ENCODE measurements at regions not wholly inside any gene's neighbourhood (a gene's known extent, or its start where the extent isn't known, plus 50 kb on each side); places are given as distances from the start of the nearest gene placed in this dataset.

DNA sequence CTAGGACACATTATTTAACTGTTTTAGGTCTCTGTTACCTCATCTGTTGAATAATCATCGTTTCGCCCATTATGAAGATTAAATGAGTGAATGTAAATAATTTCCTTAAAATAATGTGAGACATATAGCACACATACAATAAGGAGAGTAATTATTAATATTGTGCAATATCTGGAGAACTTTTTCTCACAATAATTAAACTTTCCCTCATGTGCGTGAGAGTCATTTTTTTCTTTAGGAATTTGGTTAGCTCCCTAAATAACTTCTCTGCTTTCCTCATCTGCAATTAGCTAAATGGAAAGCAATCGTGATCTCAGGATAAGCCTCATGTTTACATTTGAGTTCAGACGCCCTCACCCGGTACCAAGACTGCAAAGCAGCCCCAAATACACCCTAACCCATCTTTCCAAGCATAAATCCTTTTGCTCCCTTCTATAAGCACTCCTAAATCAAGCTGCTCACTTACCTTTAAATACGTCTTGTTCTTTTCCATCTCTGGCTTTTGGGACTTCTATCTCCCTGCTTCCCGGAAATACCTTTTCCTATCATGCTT lies 78.8 kb downstream of the MZT1 start:
- H3K9ac ChIP-seq (ENCODE audit: control insufficient read depth, insufficient read depth, low read length) = no peak overlapping the region
- intact Hi-C loops (cut with micrococcal nuclease; ENCODE audit: unreplicated experiment) = no loop called here
- no peaks in the 10 kb centered on the region for H3K27me3 ChIP-seq (replicated peaks in 1 of 2; ENCODE audit: control insufficient read depth in 2 of 2, insufficient read depth in 2 of 2, low read length in 1 of 2)
- H4K20me1 ChIP-seq (ENCODE audit: control insufficient read depth, insufficient read depth) = no peaks in the 10 kb centered on the region
- BruUV-seq (replicated peaks) = no TSS peak
- no peaks in the 10 kb centered on the region for H3K79me2 ChIP-seq (ENCODE audit: control insufficient read depth, insufficient read depth, low read length)
- ChIA-PET CTCF (interaction anchor here (1.0 kb wide), 1 partner anchor 11 kb away, joined by 3 read pairs; no protein-coding TSS in a partner anchor), SMC1A (ENCODE audit: uncharacterized antibody, unreplicated experiment) (no interaction called here), POLR2A (no interaction called here), RAD21 (ENCODE audit: unreplicated experiment) (no interaction called here)
- no peak overlapping the region for H3K27ac ChIP-seq (ENCODE audit: control insufficient read depth, insufficient read depth)
- no peak for TF ChIP-seq NFYA (IDR thresholded peaks at IDR 0.05; ENCODE audit: borderline replicate concordance, low read depth, low read length)
- TF ChIP-seq, protein P1, sequence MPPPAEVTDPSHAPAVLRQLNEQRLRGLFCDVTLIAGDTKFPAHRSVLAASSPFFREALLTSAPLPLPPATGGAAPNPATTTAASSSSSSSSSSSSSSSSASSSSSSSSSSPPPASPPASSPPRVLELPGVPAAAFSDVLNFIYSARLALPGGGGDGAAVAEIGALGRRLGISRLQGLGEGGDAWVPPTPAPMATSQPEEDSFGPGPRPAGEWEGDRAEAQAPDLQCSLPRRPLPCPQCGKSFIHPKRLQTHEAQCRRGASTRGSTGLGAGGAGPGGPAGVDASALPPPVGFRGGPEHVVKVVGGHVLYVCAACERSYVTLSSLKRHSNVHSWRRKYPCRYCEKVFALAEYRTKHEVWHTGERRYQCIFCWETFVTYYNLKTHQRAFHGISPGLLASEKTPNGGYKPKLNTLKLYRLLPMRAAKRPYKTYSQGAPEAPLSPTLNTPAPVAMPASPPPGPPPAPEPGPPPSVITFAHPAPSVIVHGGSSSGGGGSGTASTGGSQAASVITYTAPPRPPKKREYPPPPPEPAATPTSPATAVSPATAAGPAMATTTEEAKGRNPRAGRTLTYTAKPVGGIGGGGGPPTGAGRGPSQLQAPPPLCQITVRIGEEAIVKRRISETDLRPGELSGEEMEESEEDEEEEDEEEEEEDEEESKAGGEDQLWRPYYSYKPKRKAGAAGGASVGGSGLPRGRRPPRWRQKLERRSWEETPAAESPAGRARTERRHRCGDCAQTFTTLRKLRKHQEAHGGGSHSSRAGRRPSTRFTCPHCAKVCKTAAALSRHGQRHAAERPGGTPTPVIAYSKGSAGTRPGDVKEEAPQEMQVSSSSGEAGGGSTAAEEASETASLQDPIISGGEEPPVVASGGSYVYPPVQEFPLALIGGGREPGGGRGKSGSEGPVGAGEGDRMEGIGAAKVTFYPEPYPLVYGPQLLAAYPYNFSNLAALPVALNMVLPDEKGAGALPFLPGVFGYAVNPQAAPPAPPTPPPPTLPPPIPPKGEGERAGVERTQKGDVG (CRISPR knock-in tag; IDR thresholded peaks at IDR 0.05) = no peak
- TF ChIP-seq, protein P2, sequence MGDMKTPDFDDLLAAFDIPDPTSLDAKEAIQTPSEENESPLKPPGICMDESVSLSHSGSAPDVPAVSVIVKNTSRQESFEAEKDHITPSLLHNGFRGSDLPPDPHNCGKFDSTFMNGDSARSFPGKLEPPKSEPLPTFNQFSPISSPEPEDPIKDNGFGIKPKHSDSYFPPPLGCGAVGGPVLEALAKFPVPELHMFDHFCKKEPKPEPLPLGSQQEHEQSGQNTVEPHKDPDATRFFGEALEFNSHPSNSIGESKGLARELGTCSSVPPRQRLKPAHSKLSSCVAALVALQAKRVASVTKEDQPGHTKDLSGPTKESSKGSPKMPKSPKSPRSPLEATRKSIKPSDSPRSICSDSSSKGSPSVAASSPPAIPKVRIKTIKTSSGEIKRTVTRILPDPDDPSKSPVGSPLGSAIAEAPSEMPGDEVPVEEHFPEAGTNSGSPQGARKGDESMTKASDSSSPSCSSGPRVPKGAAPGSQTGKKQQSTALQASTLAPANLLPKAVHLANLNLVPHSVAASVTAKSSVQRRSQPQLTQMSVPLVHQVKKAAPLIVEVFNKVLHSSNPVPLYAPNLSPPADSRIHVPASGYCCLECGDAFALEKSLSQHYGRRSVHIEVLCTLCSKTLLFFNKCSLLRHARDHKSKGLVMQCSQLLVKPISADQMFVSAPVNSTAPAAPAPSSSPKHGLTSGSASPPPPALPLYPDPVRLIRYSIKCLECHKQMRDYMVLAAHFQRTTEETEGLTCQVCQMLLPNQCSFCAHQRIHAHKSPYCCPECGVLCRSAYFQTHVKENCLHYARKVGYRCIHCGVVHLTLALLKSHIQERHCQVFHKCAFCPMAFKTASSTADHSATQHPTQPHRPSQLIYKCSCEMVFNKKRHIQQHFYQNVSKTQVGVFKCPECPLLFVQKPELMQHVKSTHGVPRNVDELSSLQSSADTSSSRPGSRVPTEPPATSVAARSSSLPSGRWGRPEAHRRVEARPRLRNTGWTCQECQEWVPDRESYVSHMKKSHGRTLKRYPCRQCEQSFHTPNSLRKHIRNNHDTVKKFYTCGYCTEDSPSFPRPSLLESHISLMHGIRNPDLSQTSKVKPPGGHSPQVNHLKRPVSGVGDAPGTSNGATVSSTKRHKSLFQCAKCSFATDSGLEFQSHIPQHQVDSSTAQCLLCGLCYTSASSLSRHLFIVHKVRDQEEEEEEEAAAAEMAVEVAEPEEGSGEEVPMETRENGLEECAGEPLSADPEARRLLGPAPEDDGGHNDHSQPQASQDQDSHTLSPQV (IDR thresholded peaks at IDR 0.05) = no peak
- TF ChIP-seq LARP7 (IDR thresholded peaks at IDR 0.05) = no peak
- no peak for TF ChIP-seq SUPT20H (IDR thresholded peaks at IDR 0.05; ENCODE audit: borderline replicate concordance, control insufficient read depth, low read depth, low read length)
- TF ChIP-seq WRNIP1 (IDR thresholded peaks at IDR 0.05; ENCODE audit: borderline replicate concordance, low read depth, low read length) = no peak
- TF ChIP-seq NFYB (IDR thresholded peaks at IDR 0.05; ENCODE audit: insufficient read depth, low read depth, low read length) = no peak
- TF ChIP-seq MEF2A (IDR thresholded peaks at IDR 0.05; ENCODE audit: insufficient read depth, low read depth, low read length) = no peak
- TF ChIP-seq NR2C2 (IDR thresholded peaks at IDR 0.05; ENCODE audit: borderline replicate concordance, control insufficient read depth, insufficient read length, low read depth) = no peak
- no peak for TF ChIP-seq SREBF1 (IDR thresholded peaks at IDR 0.05; ENCODE audit: low read length)
- TF ChIP-seq CEBPB (IDR thresholded peaks at IDR 0.05; ENCODE audit: borderline replicate concordance in 1 of 2, low read depth in 2 of 2, low read length in 2 of 2) = no peak
- no peak for TF ChIP-seq EGR1 (IDR thresholded peaks at IDR 0.05; ENCODE audit: borderline replicate concordance in 1 of 2, low read depth in 2 of 2, low read length in 2 of 2)
- no peak for TF ChIP-seq SIX5 (IDR thresholded peaks at IDR 0.05; ENCODE audit: low read depth, low read length, severe bottlenecking)
- DNase-seq (ENCODE audit: low read depth, low spot score) (no peak), FAIRE-seq (no peak), ATAC-seq (no peak)
- H3K36me3 ChIP-seq (ENCODE audit: control insufficient read depth in 2 of 2, insufficient read depth in 2 of 2, low read length in 1 of 2) = no peaks in the 10 kb centered on the region
- H2AFZ ChIP-seq (ENCODE audit: control insufficient read depth, low read depth, low read length) = no peak overlapping the region
- in situ Hi-C loops (cut with MboI) = no loop called here
- H3K9me3 ChIP-seq (replicated peaks; ENCODE audit: control insufficient read depth, insufficient read depth, low read length) = no peaks in the 10 kb centered on the region
- no peak overlapping the region for H3K4me3 ChIP-seq
- no peak overlapping the region for H3K4me2 ChIP-seq (ENCODE audit: control insufficient read depth, insufficient read depth)
- WGBS (ENCODE audit: insufficient coverage, insufficient replicate concordance, low lambda C conversion rate, missing lambda C conversion rate) = 38% methylated on average over 8 of the region's 8 CpGs
- no peaks in the 10 kb centered on the region for H3K4me1 ChIP-seq (ENCODE audit: control insufficient read depth, insufficient read depth, low read length)
